ENCODE measurements at regions not wholly inside any gene's neighbourhood (a gene's known extent, or its start where the extent isn't known, plus 50 kb on each side); places are given as distances from the start of the nearest gene placed in this dataset.

DNA sequence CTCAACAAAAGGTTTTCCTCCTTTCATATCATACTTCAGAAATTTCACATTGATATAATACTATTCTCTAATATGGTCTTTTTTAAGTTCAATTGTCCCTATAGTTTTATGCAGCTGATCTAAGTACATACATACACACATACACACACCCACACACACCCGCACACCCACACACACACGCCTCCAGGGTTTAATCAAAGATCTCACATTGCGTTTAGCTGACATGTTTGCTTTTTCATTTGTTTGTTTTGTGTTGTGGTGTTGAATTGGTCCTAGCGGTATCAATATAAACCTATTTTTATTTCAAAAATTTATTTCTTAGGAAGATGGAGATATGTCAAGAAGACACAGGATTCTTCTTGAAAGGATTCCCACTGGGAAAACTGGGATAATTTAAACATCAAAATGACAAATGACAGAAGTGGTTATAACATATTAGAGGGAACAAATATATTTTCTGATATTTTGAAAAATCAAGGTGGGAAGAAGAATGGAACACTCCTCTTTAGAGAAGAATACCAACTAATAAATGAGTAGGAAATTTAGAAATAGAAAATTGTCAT is 434.9 kb upstream of the SLC30A5 start:
- Histone ChIP-seq H2AFZ (no peak overlapping the region), H3K27me3 (ENCODE audit: insufficient read depth) (no peaks in the 10 kb centered on the region), H3K4me1 (ENCODE audit: insufficient read depth) (no peaks in the 10 kb centered on the region), H3K36me3 (ENCODE audit: insufficient read depth) (no peaks in the 10 kb centered on the region), H3K27ac (ENCODE audit: low read depth) (no peak overlapping the region), H3K79me2 (replicated peaks; ENCODE audit: insufficient read depth) (no peaks in the 10 kb centered on the region), H3F3A (replicated peaks; ENCODE audit: low read depth) (no peaks in the 10 kb centered on the region), H4K20me1 (replicated peaks; ENCODE audit: insufficient read depth) (no peaks in the 10 kb centered on the region), H3K9me2 (ENCODE audit: insufficient read depth) (peaks cover 12% of the 10 kb centered on the region), H3K4me3 (no peak overlapping the region), H3K4me2 (no peak overlapping the region)
- no peak for TF ChIP-seq POLR2AphosphoS5 (IDR thresholded peaks at IDR 0.05; ENCODE audit: low read depth)
- no peak for TF ChIP-seq NANOG (IDR thresholded peaks at IDR 0.05; ENCODE audit: borderline replicate concordance)
- TF ChIP-seq, protein P1, sequence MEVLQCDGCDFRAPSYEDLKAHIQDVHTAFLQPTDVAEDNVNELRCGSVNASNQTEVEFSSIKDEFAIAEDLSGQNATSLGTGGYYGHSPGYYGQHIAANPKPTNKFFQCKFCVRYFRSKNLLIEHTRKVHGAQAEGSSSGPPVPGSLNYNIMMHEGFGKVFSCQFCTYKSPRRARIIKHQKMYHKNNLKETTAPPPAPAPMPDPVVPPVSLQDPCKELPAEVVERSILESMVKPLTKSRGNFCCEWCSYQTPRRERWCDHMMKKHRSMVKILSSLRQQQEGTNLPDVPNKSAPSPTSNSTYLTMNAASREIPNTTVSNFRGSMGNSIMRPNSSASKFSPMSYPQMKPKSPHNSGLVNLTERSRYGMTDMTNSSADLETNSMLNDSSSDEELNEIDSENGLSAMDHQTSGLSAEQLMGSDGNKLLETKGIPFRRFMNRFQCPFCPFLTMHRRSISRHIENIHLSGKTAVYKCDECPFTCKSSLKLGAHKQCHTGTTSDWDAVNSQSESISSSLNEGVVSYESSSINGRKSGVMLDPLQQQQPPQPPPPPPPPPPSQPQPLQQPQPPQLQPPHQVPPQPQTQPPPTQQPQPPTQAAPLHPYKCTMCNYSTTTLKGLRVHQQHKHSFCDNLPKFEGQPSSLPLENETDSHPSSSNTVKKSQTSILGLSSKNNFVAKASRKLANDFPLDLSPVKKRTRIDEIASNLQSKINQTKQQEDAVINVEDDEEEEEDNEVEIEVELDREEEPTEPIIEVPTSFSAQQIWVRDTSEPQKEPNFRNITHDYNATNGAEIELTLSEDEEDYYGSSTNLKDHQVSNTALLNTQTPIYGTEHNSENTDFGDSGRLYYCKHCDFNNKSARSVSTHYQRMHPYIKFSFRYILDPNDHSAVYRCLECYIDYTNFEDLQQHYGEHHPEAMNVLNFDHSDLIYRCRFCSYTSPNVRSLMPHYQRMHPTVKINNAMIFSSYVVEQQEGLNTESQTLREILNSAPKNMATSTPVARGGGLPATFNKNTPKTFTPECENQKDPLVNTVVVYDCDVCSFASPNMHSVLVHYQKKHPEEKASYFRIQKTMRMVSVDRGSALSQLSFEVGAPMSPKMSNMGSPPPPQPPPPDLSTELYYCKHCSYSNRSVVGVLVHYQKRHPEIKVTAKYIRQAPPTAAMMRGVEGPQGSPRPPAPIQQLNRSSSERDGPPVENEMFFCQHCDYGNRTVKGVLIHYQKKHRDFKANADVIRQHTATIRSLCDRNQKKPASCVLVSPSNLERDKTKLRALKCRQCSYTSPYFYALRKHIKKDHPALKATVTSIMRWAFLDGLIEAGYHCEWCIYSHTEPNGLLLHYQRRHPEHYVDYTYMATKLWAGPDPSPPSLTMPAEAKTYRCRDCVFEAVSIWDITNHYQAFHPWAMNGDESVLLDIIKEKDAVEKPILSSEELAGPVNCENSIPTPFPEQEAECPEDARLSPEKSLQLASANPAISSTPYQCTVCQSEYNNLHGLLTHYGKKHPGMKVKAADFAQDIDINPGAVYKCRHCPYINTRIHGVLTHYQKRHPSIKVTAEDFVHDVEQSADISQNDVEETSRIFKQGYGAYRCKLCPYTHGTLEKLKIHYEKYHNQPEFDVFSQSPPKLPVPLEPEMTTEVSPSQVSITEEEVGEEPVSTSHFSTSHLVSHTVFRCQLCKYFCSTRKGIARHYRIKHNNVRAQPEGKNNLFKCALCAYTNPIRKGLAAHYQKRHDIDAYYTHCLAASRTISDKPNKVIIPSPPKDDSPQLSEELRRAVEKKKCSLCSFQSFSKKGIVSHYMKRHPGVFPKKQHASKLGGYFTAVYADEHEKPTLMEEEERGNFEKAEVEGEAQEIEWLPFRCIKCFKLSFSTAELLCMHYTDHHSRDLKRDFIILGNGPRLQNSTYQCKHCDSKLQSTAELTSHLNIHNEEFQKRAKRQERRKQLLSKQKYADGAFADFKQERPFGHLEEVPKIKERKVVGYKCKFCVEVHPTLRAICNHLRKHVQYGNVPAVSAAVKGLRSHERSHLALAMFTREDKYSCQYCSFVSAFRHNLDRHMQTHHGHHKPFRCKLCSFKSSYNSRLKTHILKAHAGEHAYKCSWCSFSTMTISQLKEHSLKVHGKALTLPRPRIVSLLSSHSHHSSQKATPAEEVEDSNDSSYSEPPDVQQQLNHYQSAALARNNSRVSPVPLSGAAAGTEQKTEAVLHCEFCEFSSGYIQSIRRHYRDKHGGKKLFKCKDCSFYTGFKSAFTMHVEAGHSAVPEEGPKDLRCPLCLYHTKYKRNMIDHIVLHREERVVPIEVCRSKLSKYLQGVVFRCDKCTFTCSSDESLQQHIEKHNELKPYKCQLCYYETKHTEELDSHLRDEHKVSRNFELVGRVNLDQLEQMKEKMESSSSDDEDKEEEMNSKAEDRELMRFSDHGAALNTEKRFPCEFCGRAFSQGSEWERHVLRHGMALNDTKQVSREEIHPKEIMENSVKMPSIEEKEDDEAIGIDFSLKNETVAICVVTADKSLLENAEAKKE (CRISPR knock-in tag; IDR thresholded peaks at IDR 0.05), result no peak
- TF ChIP-seq ZNF331 (CRISPR knock-in tag; IDR thresholded peaks at IDR 0.05; ENCODE audit: low read depth), result no peak
- TF ChIP-seq, protein P2, sequence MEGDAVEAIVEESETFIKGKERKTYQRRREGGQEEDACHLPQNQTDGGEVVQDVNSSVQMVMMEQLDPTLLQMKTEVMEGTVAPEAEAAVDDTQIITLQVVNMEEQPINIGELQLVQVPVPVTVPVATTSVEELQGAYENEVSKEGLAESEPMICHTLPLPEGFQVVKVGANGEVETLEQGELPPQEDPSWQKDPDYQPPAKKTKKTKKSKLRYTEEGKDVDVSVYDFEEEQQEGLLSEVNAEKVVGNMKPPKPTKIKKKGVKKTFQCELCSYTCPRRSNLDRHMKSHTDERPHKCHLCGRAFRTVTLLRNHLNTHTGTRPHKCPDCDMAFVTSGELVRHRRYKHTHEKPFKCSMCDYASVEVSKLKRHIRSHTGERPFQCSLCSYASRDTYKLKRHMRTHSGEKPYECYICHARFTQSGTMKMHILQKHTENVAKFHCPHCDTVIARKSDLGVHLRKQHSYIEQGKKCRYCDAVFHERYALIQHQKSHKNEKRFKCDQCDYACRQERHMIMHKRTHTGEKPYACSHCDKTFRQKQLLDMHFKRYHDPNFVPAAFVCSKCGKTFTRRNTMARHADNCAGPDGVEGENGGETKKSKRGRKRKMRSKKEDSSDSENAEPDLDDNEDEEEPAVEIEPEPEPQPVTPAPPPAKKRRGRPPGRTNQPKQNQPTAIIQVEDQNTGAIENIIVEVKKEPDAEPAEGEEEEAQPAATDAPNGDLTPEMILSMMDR (conservative IDR thresholded peaks at IDR 0.05; ENCODE audit: low read depth in 2 of 2), result no peak
- TF ChIP-seq EZH2 (IDR thresholded peaks at IDR 0.05; ENCODE audit: low read depth, unreplicated experiment), result no peak
- TF ChIP-seq CREB1 (CRISPR knock-in tag; IDR thresholded peaks at IDR 0.05; ENCODE audit: low read depth), result no peak
- no peak for TF ChIP-seq EZH2phosphoT487 (IDR thresholded peaks at IDR 0.05; ENCODE audit: unreplicated experiment)
- TF ChIP-seq, protein P3, sequence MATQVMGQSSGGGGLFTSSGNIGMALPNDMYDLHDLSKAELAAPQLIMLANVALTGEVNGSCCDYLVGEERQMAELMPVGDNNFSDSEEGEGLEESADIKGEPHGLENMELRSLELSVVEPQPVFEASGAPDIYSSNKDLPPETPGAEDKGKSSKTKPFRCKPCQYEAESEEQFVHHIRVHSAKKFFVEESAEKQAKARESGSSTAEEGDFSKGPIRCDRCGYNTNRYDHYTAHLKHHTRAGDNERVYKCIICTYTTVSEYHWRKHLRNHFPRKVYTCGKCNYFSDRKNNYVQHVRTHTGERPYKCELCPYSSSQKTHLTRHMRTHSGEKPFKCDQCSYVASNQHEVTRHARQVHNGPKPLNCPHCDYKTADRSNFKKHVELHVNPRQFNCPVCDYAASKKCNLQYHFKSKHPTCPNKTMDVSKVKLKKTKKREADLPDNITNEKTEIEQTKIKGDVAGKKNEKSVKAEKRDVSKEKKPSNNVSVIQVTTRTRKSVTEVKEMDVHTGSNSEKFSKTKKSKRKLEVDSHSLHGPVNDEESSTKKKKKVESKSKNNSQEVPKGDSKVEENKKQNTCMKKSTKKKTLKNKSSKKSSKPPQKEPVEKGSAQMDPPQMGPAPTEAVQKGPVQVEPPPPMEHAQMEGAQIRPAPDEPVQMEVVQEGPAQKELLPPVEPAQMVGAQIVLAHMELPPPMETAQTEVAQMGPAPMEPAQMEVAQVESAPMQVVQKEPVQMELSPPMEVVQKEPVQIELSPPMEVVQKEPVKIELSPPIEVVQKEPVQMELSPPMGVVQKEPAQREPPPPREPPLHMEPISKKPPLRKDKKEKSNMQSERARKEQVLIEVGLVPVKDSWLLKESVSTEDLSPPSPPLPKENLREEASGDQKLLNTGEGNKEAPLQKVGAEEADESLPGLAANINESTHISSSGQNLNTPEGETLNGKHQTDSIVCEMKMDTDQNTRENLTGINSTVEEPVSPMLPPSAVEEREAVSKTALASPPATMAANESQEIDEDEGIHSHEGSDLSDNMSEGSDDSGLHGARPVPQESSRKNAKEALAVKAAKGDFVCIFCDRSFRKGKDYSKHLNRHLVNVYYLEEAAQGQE (IDR thresholded peaks at IDR 0.05; ENCODE audit: unreplicated experiment), result no peak
- TF ChIP-seq, protein P4, sequence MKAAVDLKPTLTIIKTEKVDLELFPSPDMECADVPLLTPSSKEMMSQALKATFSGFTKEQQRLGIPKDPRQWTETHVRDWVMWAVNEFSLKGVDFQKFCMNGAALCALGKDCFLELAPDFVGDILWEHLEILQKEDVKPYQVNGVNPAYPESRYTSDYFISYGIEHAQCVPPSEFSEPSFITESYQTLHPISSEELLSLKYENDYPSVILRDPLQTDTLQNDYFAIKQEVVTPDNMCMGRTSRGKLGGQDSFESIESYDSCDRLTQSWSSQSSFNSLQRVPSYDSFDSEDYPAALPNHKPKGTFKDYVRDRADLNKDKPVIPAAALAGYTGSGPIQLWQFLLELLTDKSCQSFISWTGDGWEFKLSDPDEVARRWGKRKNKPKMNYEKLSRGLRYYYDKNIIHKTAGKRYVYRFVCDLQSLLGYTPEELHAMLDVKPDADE (IDR thresholded peaks at IDR 0.05), result no peak
- no peak for TF ChIP-seq JUNB (IDR thresholded peaks at IDR 0.05; ENCODE audit: unreplicated experiment)
- TF ChIP-seq STAT1 (IDR thresholded peaks at IDR 0.05; ENCODE audit: unreplicated experiment), result no peak
- no peak for TF ChIP-seq ZNF114 (CRISPR knock-in tag; IDR thresholded peaks at IDR 0.05)
- H3K4me3 Mint-ChIP-seq, result no peak overlapping the region
- peaks cover 7% of the 10 kb centered on the region; the same call in 2 of the 3 replicates for H3K36me3 Mint-ChIP-seq (ENCODE audit: low read depth)
- no peak overlapping the region for H3K27ac Mint-ChIP-seq
- no peak for ATAC-seq
- peaks cover 5% of the 10 kb centered on the region; the same call in 1 of the 3 replicates for H3K9me3 Mint-ChIP-seq
- DNase-seq (ENCODE audit: low spot score), result no peak
- H3K27me3 Mint-ChIP-seq (ENCODE audit: insufficient read depth, low read depth, poor library complexity), result peaks cover 6% of the 10 kb centered on the region
- H3K4me1 Mint-ChIP-seq, result peaks cover 3% of the 10 kb centered on the region

All from GM23338 (cell line).